ENCODE measurements at regions not wholly inside any gene's neighbourhood (a gene's known extent, or its start where the extent isn't known, plus 50 kb on each side); places are given as distances from the start of the nearest gene placed in this dataset.
"Not testable (repeated sequence)": the region's sequence is repeated elsewhere in the genome, so short reads cannot be mapped to it uniquely, and the experiment has no call there.

- Mint-ChIP-seq H3K9me3 (ENCODE audit: insufficient read depth) (peaks cover 47% of the 10 kb centered on the region), H3K27me3 (ENCODE audit: low read depth) (peaks cover 2% of the 10 kb centered on the region), H3K27ac (no peak overlapping the region), H3K4me1 (ENCODE audit: low read depth) (peaks cover 6% of the 10 kb centered on the region), H3K36me3 (ENCODE audit: low read depth) (peaks cover 23% of the 10 kb centered on the region), H3K4me3 (no peak overlapping the region)
- POLR2A ChIA-PET, result no interaction called here
- no peak for ATAC-seq
- CTCF ChIA-PET, result no interaction called here
- DNase-seq, result peak; percentile 12
These were observed 196.4 kb downstream of the UXS1 start for GRCh38 chr2:105997711-105998110.

GRCh38 chr2:105990624-105991023 lies 203.5 kb downstream of the UXS1 start:
- no peak overlapping the region for H3K27ac Mint-ChIP-seq
- peaks cover 54% of the 10 kb centered on the region for H3K36me3 Mint-ChIP-seq (ENCODE audit: low read depth)
- DNase-seq (peak; percentile 7), ATAC-seq (no peak)
- CTCF ChIA-PET, result no interaction called here
- no peak overlapping the region for H3K4me3 Mint-ChIP-seq
- H3K27me3 Mint-ChIP-seq (ENCODE audit: low read depth), result no peaks in the 10 kb centered on the region
- H3K9me3 Mint-ChIP-seq (ENCODE audit: insufficient read depth), result peaks cover 51% of the 10 kb centered on the region
- peaks cover 28% of the 10 kb centered on the region for H3K4me1 Mint-ChIP-seq (ENCODE audit: low read depth)
- POLR2A ChIA-PET, result no interaction called here

- CTCF ChIA-PET; H3K27ac Mint-ChIP-seq; ATAC-seq; H3K4me3 Mint-ChIP-seq; H3K27me3 Mint-ChIP-seq (ENCODE audit: low read depth); POLR2A ChIA-PET: not testable (repeated sequence)
- DNase-seq, result peak; percentile 21
- Mint-ChIP-seq H3K36me3 (ENCODE audit: low read depth) (peaks cover 51% of the 10 kb centered on the region), H3K4me1 (ENCODE audit: low read depth) (peaks cover 30% of the 10 kb centered on the region), H3K9me3 (ENCODE audit: insufficient read depth) (peaks cover 52% of the 10 kb centered on the region)
These were observed 204.3 kb downstream of the UXS1 start for GRCh38 chr2:105989803-105990202.

- Mint-ChIP-seq H3K9me3 (ENCODE audit: insufficient read depth) (peaks cover 48% of the 10 kb centered on the region), H3K4me1 (ENCODE audit: low read depth) (peaks cover 26% of the 10 kb centered on the region), H3K36me3 (ENCODE audit: low read depth) (peaks cover 46% of the 10 kb centered on the region), H3K27ac (no peak overlapping the region), H3K27me3 (ENCODE audit: low read depth) (no peaks in the 10 kb centered on the region), H3K4me3 (no peak overlapping the region)
- ATAC-seq, result no peak
- DNase-seq, result no peak
- CTCF ChIA-PET, result no interaction called here
- POLR2A ChIA-PET, result no interaction called here
These were observed 205.0 kb downstream of the UXS1 start for GRCh38 chr2:105989070-105989469.

- Mint-ChIP-seq H3K27ac (no peak overlapping the region), H3K9me3 (ENCODE audit: insufficient read depth) (peaks cover 4% of the 10 kb centered on the region), H3K4me1 (ENCODE audit: low read depth) (peaks cover 10% of the 10 kb centered on the region), H3K36me3 (ENCODE audit: low read depth) (peaks cover 5% of the 10 kb centered on the region), H3K27me3 (ENCODE audit: low read depth) (no peaks in the 10 kb centered on the region), H3K4me3 (no peak overlapping the region)
- ATAC-seq (no peak), DNase-seq (no peak)
- ChIA-PET POLR2A (no interaction called here), CTCF (no interaction called here)
These were observed 216.3 kb downstream of the UXS1 start for GRCh38 chr2:105977807-105978206.

GRCh38 chr2:105977212-105977611 lies 216.9 kb downstream of the UXS1 start:
- ChIA-PET CTCF (no interaction called here), POLR2A (no interaction called here)
- H3K4me1 Mint-ChIP-seq (ENCODE audit: low read depth), result peaks cover 13% of the 10 kb centered on the region
- DNase-seq (no peak), ATAC-seq (no peak)
- H3K36me3 Mint-ChIP-seq (ENCODE audit: low read depth), result peaks cover 5% of the 10 kb centered on the region
- no peak overlapping the region for H3K27ac Mint-ChIP-seq
- peaks cover 4% of the 10 kb centered on the region for H3K9me3 Mint-ChIP-seq (ENCODE audit: insufficient read depth)
- no peak overlapping the region for H3K4me3 Mint-ChIP-seq
- H3K27me3 Mint-ChIP-seq (ENCODE audit: low read depth), result no peaks in the 10 kb centered on the region

- peaks cover 4% of the 10 kb centered on the region for H3K9me3 Mint-ChIP-seq (ENCODE audit: insufficient read depth)
- H3K36me3 Mint-ChIP-seq (ENCODE audit: low read depth), result peaks cover 5% of the 10 kb centered on the region
- peak overlapping the region; percentile 17 for H3K27ac Mint-ChIP-seq
- CTCF ChIA-PET, result no interaction called here
- no peak for DNase-seq
- no peaks in the 10 kb centered on the region for H3K27me3 Mint-ChIP-seq (ENCODE audit: low read depth)
- POLR2A ChIA-PET, result interaction anchor here (0.7 kb wide), 1 partner anchor 198 kb away, joined by 3 read pairs; no protein-coding TSS in a partner anchor
- no peak for ATAC-seq
- H3K4me3 Mint-ChIP-seq, result no peak overlapping the region
- peaks cover 21% of the 10 kb centered on the region for H3K4me1 Mint-ChIP-seq (ENCODE audit: low read depth)
These were observed 219.3 kb downstream of the UXS1 start for GRCh38 chr2:105974812-105975211.

- CTCF ChIA-PET, result interaction anchor here (1.1 to 1.5 kb wide), 2 partner anchors 114 to 396 kb away, joined by 3 read pairs; no protein-coding TSS in a partner anchor
- no peak for ATAC-seq
- POLR2A ChIA-PET, result no interaction called here
- Mint-ChIP-seq H3K9me3 (ENCODE audit: insufficient read depth) (no peaks in the 10 kb centered on the region), H3K27me3 (ENCODE audit: low read depth) (no peaks in the 10 kb centered on the region), H3K4me3 (no peak overlapping the region), H3K36me3 (ENCODE audit: low read depth) (peaks cover 2% of the 10 kb centered on the region), H3K27ac (no peak overlapping the region), H3K4me1 (ENCODE audit: low read depth) (peaks cover 21% of the 10 kb centered on the region)
- no peak for DNase-seq
These were observed 221.2 kb downstream of the UXS1 start for GRCh38 chr2:105972927-105973326.

GRCh38 chr2:105972246-105972645 lies 221.9 kb downstream of the UXS1 start:
- no peaks in the 10 kb centered on the region for H3K9me3 Mint-ChIP-seq (ENCODE audit: insufficient read depth)
- no peak for ATAC-seq

GRCh38 chr2:105969552-105969951 lies 224.5 kb downstream of the UXS1 start:
- ATAC-seq, result no peak
- no peaks in the 10 kb centered on the region for H3K27me3 Mint-ChIP-seq (ENCODE audit: low read depth)

More at GRCh38 chr2:105972246-105972645, 221.9 kb downstream of the UXS1 start:
- Mint-ChIP-seq H3K27me3 (ENCODE audit: low read depth) (no peaks in the 10 kb centered on the region), H3K4me1 (ENCODE audit: low read depth) (peaks cover 21% of the 10 kb centered on the region), H3K4me3 (no peak overlapping the region), H3K36me3 (ENCODE audit: low read depth) (peaks cover 2% of the 10 kb centered on the region), H3K27ac (no peak overlapping the region)
- POLR2A ChIA-PET, result no interaction called here
- DNase-seq, result no peak
- CTCF ChIA-PET, result no interaction called here

GRCh38 chr2:105962221-105962620 lies 217.5 kb downstream of the NCK2 start:
- DNase-seq (no peak), ATAC-seq (no peak)
- H3K27ac Mint-ChIP-seq, result no peak overlapping the region
- no peaks in the 10 kb centered on the region for H3K27me3 Mint-ChIP-seq (ENCODE audit: low read depth)
- no peaks in the 10 kb centered on the region for H3K36me3 Mint-ChIP-seq (ENCODE audit: low read depth)
- H3K9me3 Mint-ChIP-seq (ENCODE audit: insufficient read depth), result no peaks in the 10 kb centered on the region
- H3K4me3 Mint-ChIP-seq, result no peak overlapping the region
- CTCF ChIA-PET, result no interaction called here
- POLR2A ChIA-PET, result no interaction called here
- H3K4me1 Mint-ChIP-seq (ENCODE audit: low read depth), result no peaks in the 10 kb centered on the region

More at GRCh38 chr2:105969552-105969951, 224.5 kb downstream of the UXS1 start:
- Mint-ChIP-seq H3K27ac (no peak overlapping the region), H3K4me3 (no peak overlapping the region), H3K9me3 (ENCODE audit: insufficient read depth) (no peaks in the 10 kb centered on the region), H3K4me1 (ENCODE audit: low read depth) (peaks cover 14% of the 10 kb centered on the region), H3K36me3 (ENCODE audit: low read depth) (no peaks in the 10 kb centered on the region)
- DNase-seq, result peak; percentile 28
- ChIA-PET POLR2A (no interaction called here), CTCF (interaction anchor here (1.0 kb wide), 1 partner anchor 114 kb away, joined by 4 read pairs; no protein-coding TSS in a partner anchor)

- no peak overlapping the region for H3K4me3 Mint-ChIP-seq
- POLR2A ChIA-PET, result no interaction called here
These were observed 217.0 kb downstream of the NCK2 start for GRCh38 chr2:105961599-105962146.

GRCh38 chr2:105959357-105959756 lies 214.6 kb downstream of the NCK2 start:
- ATAC-seq (no peak), DNase-seq (no peak)
- Mint-ChIP-seq H3K9me3 (ENCODE audit: insufficient read depth) (no peaks in the 10 kb centered on the region), H3K4me3 (no peak overlapping the region), H3K36me3 (ENCODE audit: low read depth) (no peaks in the 10 kb centered on the region), H3K27me3 (ENCODE audit: low read depth) (no peaks in the 10 kb centered on the region), H3K27ac (no peak overlapping the region), H3K4me1 (ENCODE audit: low read depth) (peaks cover 5% of the 10 kb centered on the region)
- POLR2A ChIA-PET, result no interaction called here
- CTCF ChIA-PET, result interaction anchor here (0.8 to 1.4 kb wide), 3 partner anchors 11 to 40 kb away, joined by 3 read pairs; no protein-coding TSS in a partner anchor

More at GRCh38 chr2:105961599-105962146, 217.0 kb downstream of the NCK2 start:
- Mint-ChIP-seq H3K36me3 (ENCODE audit: low read depth) (no peaks in the 10 kb centered on the region), H3K27me3 (ENCODE audit: low read depth) (no peaks in the 10 kb centered on the region), H3K9me3 (ENCODE audit: insufficient read depth) (no peaks in the 10 kb centered on the region), H3K27ac (no peak overlapping the region), H3K4me1 (ENCODE audit: low read depth) (no peaks in the 10 kb centered on the region)
- CTCF ChIA-PET, result no interaction called here
- DNase-seq, result no peak
- no peak for ATAC-seq
